ENCODE measurements at regions not wholly inside any gene's neighbourhood (a gene's known extent, or its start where the extent isn't known, plus 50 kb on each side); places are given as distances from the start of the nearest gene placed in this dataset.
"Not testable (repeated sequence)": the region's sequence is repeated elsewhere in the genome, so short reads cannot be mapped to it uniquely, and the experiment has no call there.

DNA sequence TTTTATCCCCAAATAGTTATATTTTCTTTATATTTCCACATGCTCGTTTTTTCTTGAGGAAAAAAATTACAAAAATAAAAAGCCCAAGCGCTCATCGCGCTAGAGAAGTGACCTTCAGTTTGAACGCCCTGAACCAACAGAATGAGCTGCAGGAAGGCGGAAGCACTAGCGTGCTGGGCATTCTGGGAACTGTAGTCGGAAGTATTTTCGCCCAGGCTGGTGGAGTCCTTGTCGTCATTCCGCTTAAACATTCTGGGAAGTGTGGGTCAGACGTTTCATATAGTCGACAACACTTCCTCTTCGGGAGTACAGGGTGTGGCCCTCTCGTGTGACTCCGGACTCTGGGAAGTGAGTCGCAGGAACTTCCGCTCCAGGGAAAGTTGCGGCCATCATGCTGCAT lies 692.4 kb upstream of the DEFB115 start:
- TF ChIP-seq, protein P1, sequence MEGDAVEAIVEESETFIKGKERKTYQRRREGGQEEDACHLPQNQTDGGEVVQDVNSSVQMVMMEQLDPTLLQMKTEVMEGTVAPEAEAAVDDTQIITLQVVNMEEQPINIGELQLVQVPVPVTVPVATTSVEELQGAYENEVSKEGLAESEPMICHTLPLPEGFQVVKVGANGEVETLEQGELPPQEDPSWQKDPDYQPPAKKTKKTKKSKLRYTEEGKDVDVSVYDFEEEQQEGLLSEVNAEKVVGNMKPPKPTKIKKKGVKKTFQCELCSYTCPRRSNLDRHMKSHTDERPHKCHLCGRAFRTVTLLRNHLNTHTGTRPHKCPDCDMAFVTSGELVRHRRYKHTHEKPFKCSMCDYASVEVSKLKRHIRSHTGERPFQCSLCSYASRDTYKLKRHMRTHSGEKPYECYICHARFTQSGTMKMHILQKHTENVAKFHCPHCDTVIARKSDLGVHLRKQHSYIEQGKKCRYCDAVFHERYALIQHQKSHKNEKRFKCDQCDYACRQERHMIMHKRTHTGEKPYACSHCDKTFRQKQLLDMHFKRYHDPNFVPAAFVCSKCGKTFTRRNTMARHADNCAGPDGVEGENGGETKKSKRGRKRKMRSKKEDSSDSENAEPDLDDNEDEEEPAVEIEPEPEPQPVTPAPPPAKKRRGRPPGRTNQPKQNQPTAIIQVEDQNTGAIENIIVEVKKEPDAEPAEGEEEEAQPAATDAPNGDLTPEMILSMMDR (IDR thresholded peaks at IDR 0.05), result not testable (repeated sequence)
- TF ChIP-seq POLR2A (IDR thresholded peaks at IDR 0.05), result not testable (repeated sequence)
